GM21381 (cell line): ENCODE measurements at regions not wholly inside any gene's neighbourhood (a gene's known extent, or its start where the extent isn't known, plus 50 kb on each side); places are given as distances from the start of the nearest gene placed in this dataset.
A peak's percentile ranks its signal among the peaks of the same experiment; 100 is the strongest.

Source experiments
- ATAC-seq: cut with Tn5 transposase; IDR thresholded peaks from one replicate; pipeline ENCODE4 v1.9.1; 2021; ENCODE audit warnings: mild to moderate bottlenecking, moderate library complexity; ENCODE audit not compliant: unreplicated experiment

DNA sequence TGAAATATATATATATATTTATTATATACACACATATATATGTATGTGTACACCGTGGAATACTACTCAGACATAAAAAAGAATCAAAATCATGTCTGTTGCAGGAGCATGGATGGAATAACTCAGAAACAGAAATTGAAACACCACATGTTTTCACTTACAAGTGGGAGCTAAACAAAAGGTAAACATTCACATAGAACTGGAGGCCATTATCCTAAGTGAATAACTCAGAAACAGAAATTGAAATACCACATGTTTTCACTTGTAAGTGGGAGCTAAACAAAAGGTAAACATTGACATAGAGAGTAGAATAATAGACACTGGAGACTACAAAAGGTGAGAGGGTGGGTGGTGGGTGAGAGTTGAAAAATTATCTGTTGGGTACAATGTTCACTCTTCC, 171.5 kb upstream of the GOLIM4 start:
- no peak for ATAC-seq

GRCh38 chr3:168266335-168266734, 170.6 kb upstream of the GOLIM4 start:
- no peak for ATAC-seq

DNA sequence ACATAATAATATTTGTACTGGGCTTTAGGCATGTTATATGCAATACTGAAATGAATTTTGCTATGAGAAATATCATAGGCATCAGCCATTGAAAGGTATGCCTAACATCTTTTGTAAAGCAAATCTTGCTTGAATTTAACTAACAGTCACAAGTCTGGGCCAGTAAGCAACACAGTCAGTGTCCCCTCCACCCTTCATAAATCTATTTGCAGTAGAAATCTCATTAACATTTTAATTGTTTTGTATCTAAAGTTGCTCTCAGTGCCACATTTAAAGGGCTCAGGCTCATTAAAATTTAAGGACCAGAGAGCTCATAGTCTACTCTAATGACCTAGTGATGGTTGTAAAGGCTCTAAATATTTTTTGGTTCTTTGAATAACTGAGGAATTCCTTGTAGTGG, 167.2 kb upstream of the GOLIM4 start:
- no peak for ATAC-seq

DNA sequence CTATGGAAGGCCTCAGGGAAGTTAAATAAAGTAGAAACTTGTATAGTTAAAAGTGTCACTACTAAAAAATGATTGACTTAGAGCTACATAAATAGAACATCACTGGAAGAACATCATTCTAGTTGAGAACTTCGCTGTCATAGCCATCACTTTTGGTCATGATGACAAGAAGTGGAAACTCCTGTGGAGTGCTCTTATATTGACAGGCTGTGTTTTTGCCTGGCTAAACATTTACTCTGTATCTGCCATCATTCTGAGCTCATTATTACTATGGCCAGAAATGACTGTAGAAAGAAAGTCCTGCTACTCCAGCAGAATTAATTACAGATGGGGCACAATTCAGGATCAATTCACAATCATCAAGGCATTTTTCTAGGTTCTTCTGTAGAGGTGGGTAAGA, 165.1 kb upstream of the GOLIM4 start:
- ATAC-seq, result peak; percentile 69

DNA sequence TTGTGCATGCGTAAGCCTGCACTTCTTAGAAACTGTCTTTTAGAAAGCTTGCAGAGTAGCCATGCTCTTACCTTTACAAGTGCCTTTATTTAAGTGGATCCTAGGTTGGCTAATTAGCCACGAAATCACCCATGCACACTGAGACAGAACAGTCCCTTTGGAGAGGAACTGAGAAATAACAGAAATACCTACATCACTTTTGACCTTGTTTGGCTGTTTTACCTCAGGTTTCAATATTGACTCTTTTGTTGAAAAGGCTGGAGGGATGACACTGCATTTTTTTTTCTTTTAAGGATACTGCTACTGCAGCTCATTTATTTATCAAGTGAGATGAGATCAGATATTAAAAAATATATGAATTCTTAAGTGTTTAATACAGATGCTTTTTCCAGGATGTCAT, 155.6 kb upstream of the GOLIM4 start:
- ATAC-seq, result peak; percentile 40

DNA sequence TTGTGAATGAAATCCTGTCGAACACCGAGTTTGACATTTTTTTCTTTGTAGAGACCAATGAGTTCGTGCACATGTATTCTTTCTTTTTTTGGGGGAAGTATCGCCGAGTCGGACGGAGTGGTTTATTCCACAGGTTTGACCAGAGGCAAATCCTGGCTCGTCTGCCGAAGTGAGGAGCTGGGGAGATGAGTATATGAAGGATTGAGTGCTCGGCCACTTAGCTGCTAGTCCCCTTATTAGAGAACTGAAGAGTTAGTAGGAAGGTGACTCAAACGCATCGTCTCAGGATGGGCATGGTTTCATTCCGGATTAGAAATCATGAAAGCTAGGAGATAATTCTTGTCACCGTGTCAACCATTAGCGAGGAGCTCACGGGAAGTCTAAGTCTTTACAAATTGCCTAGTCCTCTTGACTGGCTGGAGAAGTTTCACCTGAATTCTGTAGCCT, 154.7 kb upstream of the GOLIM4 start:
- ATAC-seq, result no peak

DNA sequence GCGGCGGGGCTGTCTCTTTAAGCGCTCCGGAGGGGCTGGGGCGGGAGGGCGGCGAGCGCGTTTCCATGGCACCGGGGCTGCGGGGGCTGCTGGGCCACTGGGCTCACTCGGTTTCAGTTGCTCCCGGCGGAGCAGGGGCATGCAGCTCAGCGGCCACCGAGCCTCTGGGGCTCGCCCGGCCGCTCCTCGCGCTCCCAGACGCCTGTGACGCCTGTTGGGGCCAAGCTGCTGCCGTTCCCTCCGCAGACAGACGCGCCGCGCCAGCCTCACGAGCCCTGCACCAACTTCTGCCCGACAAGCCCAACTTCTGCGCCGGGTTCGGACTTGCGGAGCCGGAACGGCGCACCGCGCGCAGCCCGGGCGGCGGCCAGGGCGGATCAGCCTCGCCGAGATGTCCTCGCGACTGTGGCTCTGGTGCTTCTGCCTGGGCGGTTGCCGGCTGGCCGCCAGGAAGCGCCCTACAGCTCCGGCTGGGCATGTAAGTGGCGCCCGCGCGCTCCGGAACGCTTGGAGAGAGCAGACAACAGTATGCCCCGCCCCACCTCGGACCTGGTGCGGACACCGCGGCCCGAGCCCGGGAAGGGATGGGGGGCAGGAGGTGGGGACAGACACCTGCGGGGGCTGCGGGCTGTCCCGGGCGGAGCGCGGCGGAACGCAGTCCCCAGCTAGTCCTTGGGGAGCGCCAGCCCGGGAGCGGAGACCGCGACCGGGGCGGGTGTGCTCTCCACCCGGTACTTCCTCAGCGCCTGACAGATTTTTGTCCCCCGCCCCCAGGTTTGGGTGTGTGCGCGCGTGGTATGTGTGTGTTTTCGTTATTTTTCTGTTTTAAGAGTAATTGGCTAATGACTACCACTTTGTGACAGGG, 154.1 kb upstream of the GOLIM4 start:
- peak; percentile 71 for ATAC-seq

- ATAC-seq, result no peak
Measured at GRCh38 chr3:168249205-168249549, 153.5 kb upstream of the GOLIM4 start.

- ATAC-seq, result no peak
Measured at GRCh38 chr3:168248383-168249204, 152.9 kb upstream of the GOLIM4 start.

DNA sequence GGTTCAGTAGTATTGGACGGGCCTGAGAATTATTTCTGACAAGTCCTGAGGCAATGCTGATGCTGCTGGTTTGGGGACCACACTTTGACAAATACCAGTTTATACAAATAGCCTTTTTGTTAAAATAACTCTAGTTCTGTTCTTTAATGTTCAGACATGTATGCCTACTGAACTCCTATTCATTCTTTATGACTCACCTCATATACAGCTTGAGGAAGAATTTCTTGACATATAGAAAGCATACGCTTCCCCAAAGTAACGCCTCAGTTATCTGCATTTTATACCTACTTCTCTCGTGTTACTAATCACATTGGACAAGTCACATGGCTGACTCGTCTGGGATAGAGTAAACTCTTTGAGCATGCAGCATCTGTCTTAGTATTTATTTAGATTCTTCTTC, 145.4 kb upstream of the GOLIM4 start:
- ATAC-seq, result no peak

GRCh38 chr3:168239287-168239686, 143.6 kb upstream of the GOLIM4 start:
- ATAC-seq, result no peak

GRCh38 chr3:168233001-168233400, 137.3 kb upstream of the GOLIM4 start:
- no peak for ATAC-seq

- ATAC-seq, result no peak
Measured at GRCh38 chr3:168223085-168223484, 127.4 kb upstream of the GOLIM4 start.

GRCh38 chr3:168220556-168220955, 124.8 kb upstream of the GOLIM4 start:
- ATAC-seq, result no peak

- no peak for ATAC-seq
Measured at GRCh38 chr3:168219530-168219929, 123.8 kb upstream of the GOLIM4 start.

- no peak for ATAC-seq
Measured at GRCh38 chr3:168218600-168218999, 122.9 kb upstream of the GOLIM4 start.

DNA sequence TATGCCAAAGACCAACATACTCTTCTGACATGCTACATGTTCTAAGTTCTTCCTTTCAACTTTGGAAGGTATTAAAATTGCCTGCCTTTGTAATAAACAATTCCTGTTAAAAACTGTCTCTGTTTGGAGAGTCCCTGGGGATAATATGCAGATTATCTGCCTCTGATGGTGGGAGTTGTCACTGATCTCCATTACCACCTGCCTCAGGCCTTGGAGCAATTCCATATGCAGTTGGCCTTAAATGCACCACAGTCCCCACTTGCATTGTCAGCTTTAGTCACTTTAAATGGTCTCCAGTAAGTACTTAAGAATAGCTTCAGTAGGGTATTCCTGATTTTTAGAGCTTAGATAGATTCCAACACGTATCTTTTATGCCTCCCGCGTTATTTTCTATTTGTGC, 121.1 kb upstream of the GOLIM4 start:
- no peak for ATAC-seq

DNA sequence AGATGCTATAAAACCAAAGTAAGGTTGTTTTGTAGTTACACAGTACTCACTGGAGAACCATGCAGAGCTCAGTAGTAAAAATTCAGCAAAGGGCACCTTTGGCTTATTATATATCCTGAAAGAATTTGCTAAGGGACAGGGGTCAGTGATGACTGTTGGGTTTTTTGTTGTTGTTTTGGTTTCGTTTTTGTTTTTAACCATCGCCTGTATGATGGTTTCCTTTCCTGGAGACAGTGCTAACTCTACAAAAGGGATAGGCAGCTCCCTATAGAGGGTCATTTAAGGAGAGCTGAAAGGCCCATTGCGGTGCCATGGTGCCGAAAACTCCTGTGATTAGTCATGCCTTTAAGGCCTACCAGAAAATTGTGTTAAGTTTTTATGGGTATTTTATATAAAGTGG, 118.2 kb upstream of the GOLIM4 start:
- peak; percentile 94 for ATAC-seq

DNA sequence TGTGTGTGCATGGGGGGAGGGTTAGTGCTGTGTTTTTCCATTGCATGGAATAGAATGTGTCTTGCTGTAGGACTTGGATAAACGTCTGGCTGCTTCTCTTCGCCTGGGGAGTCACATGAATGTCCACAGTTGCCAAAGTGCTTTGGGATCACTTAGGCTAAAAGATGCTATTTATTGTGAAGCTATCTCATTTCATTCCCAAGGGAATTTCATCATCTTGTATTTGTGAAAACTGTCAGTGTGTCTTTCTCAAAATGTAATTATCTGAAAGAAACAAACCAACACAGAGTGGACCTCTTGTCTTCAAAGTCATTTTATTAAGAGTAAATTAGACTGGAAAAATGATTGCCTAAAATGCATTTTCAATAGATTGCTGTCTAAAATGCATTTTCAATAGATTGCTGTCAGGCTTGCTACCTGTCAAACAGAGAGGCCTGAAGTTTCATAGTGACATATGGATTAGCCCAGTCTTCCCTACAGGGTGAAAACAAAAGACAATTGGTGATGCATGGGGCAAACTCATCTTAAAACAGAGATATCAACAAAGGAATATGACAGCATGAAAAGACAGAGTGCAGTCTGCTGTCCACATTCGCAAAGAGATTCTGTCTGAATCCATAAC, 117.1 kb upstream of the GOLIM4 start:
- no peak for ATAC-seq

- ATAC-seq, result no peak
Measured at GRCh38 chr3:168205451-168205850, 109.7 kb upstream of the GOLIM4 start.

DNA sequence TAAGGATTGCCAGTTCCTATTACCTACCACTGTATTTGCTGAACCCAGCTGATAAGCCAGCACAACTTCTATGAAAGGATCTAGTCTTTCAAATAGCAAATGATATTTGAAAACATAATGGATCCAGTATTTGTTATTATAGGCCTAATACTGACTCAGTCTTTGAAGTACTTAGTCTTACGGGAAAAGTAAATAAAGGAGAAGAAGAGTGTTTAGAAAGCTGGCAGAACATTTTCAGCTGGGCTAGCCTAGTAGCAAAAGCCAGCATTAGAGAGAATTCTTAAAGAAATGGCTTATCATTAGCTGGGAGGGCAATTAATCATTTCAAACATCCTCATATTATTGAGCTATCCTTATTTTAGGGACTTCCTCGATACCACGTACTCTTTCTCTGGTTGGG, 101.4 kb upstream of the GOLIM4 start:
- no peak for ATAC-seq

DNA sequence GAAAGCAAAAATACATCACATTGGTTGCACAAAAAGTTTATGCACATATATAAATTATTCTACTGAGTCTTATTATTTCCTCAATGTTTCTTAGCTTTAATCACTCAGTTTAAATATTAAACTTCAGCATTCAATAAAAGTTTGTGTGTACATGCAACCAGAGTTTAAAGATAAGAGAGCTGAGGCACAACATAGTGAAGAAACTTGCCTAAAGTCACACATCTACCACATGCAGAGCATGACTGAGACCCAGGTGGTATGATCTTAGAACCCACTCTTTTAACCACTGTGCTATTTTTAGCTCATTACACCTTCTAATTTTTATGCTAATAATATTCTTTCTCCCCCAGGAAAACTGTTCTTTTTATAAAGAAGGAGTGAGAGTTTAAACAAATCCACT, 96.1 kb upstream of the GOLIM4 start:
- ATAC-seq, result no peak
